ENCODE measurements at regions not wholly inside any gene's neighbourhood (a gene's known extent, or its start where the extent isn't known, plus 50 kb on each side); places are given as distances from the start of the nearest gene placed in this dataset.

DNA sequence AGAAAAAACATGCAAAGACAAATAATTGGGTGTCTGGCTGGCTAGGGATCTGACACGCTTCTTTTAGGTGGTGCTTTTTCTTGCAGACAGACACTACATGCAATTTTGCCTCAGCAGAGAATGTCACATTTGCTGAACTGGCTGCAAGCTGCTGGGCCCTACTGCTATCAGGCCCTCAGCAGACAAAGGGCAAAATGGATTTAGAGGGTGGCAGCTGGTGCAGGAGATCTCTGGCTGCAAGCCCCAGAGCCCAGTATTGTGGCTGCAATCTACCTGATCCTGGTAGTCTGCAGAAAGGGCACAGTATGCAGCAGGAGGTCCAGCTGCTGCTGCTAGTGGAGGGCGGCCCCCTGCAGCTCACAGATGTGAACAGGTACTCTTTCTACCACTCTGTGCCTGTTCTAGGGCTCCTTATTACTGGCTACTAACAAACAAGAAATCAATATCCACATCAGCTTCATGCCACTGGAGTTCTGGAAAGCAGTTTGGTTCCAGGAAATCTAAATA lies 796.7 kb upstream of the CELF4 start:
- no peak for DNase-seq (ENCODE audit: low spot score)

DNA sequence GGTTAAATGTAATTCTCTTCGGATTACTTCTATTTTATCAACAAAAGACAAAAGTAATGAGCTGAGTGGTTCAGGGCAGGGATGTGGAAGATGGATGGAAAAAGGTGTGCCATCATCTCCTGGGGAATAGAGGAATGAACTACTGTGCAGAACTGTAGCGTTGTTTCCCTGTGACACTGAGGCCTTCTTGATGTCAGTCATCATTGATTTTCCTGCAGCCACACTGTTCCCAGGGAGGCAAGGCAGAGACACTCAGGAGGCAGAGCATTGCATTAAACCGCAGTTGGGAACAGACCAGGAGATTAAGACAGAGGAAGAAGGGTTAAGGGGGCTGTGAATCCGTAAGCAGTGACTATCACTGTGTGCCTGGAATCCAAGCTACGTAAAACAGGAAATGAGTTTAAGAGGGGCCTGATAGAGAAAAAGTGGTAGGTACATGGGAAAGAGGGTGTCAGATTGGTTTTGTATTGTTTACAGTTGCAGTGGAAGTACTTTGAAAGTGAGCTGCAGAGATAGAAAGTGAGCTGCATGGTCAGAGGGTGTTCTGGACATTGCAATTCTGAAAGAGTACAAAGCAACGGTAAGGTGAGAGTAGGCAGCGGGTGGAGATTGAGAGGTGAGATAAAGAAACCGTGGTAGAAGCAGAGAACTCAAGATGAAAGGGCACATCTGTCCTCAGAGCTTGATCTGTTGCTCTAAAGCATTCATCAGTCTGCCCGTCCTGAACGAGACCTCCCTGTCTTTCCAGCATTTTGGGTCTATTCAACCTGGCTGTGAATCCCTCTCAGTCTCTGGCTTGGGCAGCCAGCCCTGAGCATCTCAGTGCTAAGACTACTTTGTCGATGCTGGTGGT lies 793.4 kb upstream of the CELF4 start:
- no peak for DNase-seq (ENCODE audit: low spot score)

DNA sequence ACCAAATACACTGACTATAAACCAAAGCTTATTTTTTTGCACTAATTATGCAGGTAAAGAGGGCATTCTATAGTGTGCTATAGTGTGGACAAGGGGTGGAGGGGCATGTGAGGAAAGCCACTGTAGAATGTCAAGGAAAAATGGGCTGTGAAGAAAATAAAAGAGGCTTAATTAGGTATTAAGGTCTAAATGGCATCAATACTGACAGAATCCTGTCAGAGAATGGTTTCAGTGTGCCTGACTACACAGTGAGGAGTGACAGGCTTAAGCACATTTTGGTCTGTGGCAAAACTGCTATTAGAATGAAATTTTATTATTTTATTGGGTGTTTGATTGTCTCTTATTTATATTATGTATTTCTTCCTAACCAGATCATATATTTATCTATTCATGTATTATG lies 787.6 kb upstream of the CELF4 start:
- no peak for DNase-seq (ENCODE audit: low spot score)

DNA sequence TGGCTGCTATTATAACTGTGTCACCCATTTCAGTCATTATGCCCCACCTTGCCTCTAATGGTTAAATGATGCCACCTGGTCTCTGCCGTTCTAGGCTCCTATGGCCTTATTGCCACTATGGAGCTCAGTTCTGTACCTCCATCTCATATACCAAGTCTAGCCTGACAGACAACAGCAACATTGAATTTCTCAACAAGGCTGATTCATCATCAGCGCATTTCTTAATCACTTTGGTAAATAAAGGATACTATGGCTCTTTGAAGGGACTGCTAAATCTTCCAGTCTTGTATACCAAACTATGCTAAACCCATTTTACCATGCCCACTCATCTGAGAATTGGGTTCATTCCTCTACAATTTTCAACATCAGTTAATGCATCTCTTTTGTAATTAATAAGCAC lies 784.5 kb upstream of the CELF4 start:
- no peak for DNase-seq (ENCODE audit: low spot score)

DNA sequence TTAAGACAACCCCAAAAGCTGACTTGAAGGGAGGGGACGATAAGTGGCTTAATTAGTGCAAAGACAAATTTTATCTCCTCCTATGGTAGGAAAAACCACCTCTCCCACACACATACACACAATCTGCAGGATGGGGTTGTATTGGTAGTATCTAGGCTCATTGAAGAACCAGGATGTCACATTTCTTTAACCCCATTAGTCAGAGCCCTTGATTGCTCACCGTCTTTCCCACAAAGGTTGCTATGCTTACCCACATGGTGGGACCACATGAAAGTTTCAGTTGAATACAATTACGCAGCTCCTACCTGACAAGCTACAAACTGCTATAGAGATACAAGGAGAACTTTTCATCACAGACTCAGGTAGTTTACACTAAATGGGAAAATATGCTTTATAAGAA lies 765.0 kb upstream of the CELF4 start:
- no peak for DNase-seq (ENCODE audit: low spot score)

DNA sequence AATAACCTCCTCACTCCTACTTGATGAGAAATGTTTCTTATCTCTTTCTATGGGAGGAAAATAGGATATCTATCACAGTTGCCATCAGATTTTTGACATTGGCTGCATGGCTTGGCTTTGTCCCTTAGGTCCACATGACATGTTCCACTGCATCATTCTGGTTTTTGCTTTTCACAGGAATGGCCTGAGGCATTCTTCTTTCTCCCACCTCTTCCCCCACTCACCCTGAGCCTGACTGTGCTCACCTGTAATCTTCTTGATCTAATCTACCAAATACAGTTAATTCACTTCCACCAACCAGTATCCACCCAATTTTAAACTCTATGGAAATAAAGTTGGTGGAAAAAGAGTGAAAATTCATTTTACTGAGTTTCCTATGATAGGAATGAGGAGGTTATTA lies 763.5 kb upstream of the CELF4 start:
- DNase-seq (ENCODE audit: low spot score) = no peak

DNA sequence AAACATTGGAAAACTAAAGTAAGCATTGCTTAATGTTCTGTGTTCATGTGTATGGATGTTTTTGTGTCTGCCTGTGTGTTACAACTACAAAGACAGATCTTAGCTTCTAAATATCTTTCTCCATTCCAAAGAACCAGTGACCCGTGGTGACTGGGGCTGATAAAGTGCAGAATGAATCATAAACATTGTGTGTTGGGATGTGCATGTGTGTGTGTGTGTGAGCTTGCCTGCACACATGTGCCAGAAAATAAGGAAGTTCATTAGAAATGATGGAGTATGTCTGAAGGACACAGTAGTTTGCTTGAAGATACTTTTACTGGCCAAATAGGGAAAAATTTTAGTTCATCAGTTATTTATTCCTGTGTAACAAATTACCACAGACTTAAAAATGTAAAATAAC lies 756.6 kb upstream of the CELF4 start:
- DNase-seq (ENCODE audit: low spot score) = no peak

DNA sequence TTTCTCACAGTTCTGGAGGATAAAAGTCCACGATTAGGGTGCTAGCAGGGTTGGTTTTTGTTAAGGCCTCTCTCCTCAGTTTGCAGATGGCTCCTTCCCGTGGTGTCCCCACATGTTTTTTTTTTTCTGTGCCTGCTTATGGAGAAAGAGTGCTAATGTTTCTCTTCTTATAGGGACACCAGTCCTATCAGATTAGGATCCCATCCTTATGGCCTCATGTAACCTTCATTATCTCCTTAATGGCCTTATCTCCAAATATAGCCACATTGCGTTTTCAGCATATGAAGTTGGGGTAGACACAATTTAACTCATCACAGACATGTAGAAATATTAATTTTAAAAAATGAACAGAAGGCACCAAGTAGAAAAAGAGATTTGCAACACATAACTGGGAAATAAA lies 755.7 kb upstream of the CELF4 start:
- DNase-seq (ENCODE audit: low spot score) = no peak

DNA sequence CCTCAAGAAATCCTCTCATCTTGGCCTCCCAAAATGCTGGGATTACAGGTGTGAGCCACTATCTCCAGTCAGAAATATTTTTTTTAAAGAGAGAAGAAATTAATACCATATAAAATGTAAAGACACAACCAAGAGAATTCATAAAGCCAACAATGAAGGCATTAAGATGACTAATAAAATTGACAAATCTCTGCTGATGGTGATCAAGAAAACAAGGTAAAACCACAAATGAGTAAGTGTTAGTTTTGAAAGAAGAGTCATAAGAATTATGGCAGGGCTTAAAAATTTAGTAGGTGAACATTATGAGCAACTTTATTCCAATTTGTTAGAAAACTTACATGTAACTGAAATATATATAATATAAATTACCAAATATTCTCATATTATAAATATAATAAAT lies 752.8 kb upstream of the CELF4 start:
- no peak for DNase-seq (ENCODE audit: low spot score)

DNA sequence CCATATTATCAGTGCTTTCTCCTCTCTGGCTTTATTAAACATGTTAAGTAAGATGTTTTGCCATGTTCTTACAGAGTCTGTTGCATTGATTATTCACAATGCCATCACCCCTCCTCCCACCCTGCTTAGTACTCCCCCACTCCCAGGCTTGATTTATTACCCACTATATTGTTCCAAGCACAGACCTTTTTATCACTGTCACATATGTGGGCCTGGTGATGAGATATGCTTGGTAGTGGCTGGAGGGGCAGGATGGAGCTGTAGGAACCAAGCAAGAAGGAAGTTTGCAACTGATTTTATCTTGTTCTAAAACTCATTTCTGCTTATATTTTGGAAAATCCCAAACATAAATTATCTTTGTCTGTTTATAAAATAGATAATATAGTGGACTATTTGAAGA lies 748.2 kb upstream of the CELF4 start:
- DNase-seq (ENCODE audit: low spot score) = no peak

DNA sequence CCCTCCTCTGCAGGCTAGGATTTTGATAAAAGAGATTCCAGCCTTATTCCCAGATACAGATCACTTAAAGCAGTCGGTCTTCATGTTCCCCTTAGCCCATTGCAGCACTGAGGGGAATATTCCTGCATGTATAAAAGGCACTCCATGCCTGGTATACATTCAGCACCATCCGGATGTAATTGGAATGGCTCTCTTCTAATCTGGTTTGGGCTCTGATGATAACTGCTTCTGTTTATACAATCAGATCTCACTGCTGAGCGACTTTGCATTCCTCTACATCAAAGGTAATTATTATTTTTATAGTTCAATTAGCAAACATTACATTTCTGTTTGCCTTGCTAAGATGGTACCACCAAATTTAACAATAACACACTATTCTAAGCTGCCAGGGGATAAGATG lies 746.9 kb upstream of the CELF4 start:
- no peak for DNase-seq (ENCODE audit: low spot score)

DNA sequence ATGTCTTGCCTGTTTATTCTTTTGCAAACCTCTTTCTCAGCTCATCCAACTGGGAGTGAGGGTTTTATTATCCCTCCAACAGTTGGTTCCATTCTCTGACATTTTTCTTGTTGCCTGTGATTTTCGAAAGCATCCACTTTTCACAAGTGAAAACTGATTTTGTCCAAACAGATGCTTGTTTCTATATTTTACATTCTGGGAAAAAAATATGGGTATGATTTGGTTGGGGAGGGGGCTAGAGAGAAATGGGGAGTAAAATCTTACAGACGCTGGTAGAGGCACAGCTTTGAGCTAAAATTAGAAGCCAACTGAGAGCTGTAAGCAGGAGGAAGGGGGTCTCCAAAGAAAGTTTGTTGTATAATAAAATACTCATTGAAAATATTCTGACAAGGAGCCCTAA lies 745.3 kb upstream of the CELF4 start:
- no peak for DNase-seq (ENCODE audit: low spot score)

DNA sequence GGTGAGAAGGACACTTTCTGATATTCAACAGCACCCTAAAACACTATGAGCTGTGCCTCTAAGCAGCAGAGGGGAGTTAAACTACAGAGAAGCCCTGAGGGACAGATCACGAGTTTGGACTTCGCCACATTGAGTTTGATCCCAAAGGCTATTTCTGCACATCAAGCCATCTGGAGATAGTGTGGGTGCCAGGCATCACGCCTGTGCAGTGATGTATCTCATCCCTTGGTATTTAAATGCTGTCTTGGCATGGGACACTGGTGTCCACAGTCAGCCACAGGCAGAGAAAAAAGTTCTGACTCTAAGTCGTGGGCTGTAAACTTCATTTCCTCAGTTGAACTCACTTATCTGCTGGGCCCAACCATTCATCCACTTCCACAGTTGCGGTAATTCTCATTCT lies 742.3 kb upstream of the CELF4 start:
- DNase-seq (ENCODE audit: low spot score) = no peak

DNA sequence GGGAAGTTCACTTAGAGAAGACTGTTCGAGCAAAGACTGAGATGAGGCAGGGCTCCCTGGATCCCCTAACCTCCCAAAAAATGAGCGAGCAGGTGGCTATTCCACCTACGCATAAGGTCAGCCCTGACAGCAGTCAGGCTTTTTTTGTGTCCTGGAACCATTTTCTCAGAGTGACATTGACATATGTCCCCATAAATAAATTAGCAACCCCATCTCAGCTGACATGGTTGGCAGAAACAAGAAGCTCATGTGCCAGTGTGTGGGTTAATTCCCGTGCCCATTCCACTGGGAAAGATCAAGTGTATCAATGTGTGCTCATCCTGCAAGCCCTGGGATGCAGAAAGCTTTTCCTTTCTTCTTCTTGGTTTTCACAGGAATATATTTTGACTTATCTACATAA lies 740.4 kb upstream of the CELF4 start:
- DNase-seq (ENCODE audit: low spot score) = no peak

DNA sequence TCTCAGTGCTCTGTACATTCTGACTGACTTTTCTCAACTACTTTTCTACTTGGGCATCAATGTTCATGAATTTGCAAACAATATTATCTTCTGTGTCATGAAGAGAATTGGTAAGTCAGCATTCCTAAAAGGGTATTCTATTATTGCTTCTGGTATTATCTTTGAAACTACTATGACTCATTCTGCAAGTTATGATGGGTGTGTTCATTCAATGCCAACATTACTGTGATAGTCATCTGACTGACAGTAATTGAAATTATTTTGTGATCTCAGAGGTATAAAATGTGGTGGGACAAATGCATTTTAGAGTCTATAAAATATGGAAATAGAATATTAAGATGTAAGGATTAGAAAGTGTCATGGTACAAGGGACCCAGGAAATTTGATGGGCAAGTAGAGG lies 736.0 kb upstream of the CELF4 start:
- peak; percentile 11 for DNase-seq (ENCODE audit: low spot score)

DNA sequence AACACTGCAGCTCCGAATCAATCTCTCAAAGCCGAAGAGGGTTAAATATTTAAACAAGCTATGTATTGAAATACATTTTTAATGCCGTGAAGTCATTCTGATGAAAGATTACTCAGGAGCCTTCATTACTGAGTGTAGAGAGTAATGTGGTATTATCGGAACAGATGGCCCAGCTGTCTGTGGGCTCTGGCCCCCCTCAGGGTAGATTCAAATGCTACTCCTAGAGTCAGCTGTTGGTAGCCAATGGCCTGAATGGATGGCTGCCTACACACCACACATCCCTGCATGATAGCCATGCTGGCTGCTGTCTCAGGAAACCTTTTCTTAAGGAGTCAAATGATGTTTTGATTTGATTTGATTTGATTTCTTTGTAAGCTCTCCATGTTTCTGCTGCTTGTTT lies 732.3 kb upstream of the CELF4 start:
- DNase-seq (ENCODE audit: low spot score) = no peak

DNA sequence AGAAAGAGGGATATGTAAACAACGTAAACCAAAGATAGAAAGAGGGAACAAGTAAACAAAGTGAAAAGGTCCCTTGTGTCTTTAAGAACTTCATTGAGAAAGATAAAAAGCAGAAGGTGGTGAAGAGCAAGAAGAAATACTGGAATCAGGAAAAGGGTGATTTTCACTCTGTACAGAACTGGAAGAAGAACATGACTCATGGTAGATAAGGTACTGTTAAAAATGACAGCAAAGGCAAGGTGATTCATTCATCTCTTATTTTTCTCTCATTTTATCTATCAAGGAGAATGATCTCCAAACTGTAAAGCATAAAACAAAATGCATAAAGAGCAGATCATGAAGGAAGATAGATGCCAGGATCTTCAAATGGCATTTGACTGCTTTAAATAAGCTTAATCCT lies 724.6 kb upstream of the CELF4 start:
- no peak for DNase-seq (ENCODE audit: low spot score)

DNA sequence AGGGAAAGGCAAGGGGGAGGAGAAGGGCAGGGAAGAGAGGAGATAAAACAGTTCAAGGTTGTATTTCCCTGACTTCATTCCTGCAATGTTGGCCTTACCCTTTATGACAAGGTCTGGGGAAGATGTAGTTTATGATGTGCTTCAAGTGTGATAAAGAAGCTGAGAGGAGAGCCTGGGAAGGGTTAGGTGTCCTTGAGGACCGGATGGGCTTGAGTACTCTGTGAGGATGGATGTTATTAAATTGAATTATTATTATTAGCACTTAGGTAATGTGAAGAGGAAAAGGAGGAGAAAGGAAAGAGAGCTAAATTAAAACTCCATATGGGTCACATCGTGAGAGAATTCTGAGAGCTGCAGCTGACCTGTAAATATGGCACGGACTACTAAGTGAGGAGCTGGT lies 719.4 kb upstream of the CELF4 start:
- no peak for DNase-seq (ENCODE audit: low spot score)

DNA sequence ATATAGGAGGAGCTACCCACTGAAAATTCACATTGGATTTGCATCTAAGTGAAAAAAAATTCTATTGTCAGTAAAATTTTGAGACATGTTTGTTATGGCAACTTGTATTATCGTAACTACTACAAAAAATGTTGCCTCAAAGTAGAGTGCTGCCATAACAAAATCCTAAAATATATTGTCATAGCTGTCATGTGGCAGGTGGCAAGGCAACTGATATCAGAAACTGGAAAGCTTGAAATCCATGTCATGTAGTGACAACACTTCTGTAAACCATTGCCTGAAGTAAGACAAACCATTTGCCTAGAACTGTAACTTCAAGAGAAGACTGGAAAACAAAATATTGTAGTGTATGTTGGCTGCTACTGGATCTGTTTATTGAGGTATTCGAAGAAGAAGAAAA lies 697.5 kb upstream of the CELF4 start:
- no peak for DNase-seq (ENCODE audit: low spot score)

DNA sequence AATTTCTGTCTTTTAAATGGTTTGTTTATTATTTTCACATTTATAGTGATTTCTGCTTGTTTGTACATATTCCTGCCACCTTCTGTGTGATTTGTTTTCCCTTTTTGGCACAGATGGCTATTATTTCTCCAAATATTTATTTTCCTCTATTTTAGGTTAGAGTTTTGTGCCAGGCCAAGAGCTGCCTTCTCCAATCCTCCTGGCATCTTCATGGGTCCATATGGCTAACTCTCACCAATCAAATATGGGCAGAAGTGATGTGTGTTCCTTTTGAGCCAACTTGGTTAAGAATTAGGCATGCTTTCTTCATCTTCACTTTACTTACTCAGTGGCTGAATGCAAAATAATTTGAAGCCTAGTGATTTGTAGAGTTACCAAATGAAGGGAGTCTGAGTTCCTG lies 697.1 kb upstream of the CELF4 start:
- no peak for DNase-seq (ENCODE audit: low spot score)

DNA sequence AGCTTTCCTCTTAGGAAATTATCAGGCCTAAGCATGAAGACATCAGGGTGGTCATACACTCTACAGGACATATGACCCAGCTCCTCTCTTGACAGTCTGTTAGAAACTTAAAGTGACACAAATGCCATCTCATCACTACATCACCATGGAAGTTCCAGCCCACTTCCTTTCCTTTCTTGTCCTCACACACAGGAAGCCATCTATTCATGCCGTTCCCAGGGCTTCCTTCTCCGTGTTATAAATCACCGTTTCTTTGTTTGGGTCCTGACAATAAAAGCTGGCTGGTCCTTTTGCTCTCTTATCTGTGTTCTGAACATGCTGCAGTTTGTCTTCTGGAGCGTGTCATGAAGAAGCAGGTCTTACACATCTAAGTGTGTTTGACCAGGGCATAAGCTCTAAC lies 692.1 kb upstream of the CELF4 start:
- DNase-seq (ENCODE audit: low spot score) = no peak

DNA sequence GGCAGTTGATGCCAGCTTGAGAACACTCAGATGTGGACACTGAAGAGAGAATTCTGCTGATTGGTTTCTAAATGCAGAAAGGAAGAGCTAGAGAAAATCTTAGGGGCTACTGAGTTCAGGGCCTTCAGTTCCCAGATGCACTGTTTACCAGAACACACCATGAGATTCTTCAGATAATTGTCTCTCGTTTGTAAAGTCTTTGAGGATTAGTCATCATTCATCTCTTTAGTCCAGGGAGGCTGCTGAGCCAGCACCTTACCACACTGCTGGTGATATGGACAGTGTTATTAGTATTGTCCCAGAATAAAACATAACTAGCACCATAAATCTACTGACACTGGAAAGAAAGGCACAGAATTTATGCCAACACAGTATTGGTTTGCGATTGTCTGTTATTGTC lies 690.8 kb upstream of the CELF4 start:
- peak; percentile 43 for DNase-seq (ENCODE audit: low spot score)

DNA sequence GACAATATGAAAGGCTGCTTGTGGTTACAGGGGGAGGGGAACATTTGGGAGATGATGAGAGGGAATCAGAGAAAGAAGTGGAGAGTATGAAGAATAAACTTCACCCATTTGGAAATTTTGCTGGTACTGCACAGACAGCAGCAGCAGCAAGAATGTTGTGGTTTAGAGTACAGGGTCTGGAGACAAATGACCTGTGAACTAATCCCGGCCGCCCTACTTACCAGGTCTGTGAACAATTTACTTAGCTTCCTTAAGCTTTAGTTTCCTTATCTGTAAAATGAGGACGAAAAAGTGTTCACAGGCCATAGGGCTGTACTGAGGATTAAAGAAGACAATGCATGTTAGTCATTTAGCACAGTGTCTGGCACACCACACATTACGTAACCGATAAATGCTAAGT lies 685.4 kb upstream of the CELF4 start:
- DNase-seq (ENCODE audit: low spot score) = no peak

DNA sequence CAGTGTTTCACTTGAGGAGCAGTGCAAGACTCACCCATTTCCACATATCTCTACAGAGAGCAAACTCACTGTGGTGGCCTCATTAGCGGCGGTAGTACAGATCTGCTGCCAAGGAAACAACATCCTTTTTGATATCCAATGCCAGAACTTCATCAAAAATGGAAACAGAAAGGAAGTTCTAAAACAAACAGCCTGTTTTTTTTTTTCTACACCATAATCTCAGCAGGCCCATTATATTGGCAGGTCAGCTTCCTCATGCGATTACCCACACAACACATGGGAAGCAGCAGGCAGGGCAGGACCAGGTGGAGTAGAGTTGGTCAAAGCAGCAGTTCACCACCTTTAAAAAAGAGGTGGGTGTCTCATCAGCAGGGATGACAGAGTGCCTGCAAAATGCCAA lies 678.9 kb upstream of the CELF4 start:
- DNase-seq (ENCODE audit: low spot score) = no peak
